ENCODE measurements at regions not wholly inside any gene's neighbourhood (a gene's known extent, or its start where the extent isn't known, plus 50 kb on each side); places are given as distances from the start of the nearest gene placed in this dataset.
"Not testable (repeated sequence)": the region's sequence is repeated elsewhere in the genome, so short reads cannot be mapped to it uniquely, and the experiment has no call there.

DNA sequence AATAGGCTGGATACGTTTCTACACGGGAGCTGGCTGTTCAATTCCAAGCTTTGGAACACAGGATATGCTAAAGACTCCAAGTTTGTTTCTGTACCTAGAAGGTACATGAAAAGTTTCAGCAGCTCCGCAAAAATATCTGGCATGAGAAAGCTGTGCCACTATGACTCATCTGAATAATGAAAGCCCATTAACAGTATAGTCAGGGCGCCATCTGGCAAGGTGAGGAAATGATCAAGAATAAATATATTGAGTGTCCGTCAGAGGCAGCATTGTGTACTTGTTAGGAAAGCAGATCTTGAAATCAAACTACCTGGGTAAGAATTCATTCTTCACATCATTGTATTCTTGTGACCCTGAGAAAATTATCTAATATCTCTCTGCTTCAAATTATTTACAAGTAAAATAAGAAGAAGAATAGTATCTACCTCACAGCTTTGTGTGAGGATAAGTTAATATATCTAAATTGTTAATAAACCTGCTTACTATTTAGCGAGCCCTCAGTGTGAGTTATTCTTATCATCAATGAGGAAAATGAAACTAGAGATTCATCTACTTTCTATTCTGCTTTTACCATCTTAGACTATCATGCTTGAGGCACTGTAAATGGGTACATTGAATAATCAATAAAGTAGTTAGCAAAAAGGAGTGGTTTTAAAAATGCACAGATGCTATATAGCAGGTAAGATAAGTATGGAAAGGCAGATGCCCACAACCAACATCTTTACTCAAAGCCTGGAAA lies 53.5 kb downstream of the FSCB start:
- no peak for DNase-seq (ENCODE audit: low read depth in 2 of 2)

- DNase-seq (ENCODE audit: low read depth in 2 of 2) = not testable (repeated sequence)
Measured at GRCh38 chr14:44450232-44450631, 56.9 kb downstream of the FSCB start.

DNA sequence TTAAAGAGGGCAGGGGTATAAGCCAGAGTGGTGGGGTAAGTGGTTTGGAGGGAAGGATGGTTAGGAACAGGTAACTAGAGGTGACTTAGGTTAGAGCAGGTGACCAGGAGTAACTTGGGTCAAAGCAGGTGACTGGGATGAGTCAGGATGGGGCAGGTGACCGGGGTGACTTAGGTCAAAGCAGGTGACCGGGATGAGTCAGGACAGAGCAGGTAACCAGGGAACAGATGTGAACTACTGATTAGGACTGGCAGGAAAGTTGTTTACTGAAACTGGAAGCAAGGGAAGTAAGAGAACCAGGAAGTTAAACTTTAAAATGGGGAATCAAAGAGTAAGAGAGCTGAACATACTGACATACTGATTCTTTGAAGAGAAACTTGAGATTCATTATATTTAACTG lies 57.4 kb downstream of the FSCB start:
- no peak for DNase-seq (ENCODE audit: low read depth in 2 of 2)

GRCh38 chr14:44448951-44449358 lies 58.1 kb downstream of the FSCB start:
- DNase-seq (ENCODE audit: low read depth in 2 of 2) = no peak

- DNase-seq (ENCODE audit: low read depth in 2 of 2) = no peak
Measured at GRCh38 chr14:44446965-44447364, 60.1 kb downstream of the FSCB start.

DNA sequence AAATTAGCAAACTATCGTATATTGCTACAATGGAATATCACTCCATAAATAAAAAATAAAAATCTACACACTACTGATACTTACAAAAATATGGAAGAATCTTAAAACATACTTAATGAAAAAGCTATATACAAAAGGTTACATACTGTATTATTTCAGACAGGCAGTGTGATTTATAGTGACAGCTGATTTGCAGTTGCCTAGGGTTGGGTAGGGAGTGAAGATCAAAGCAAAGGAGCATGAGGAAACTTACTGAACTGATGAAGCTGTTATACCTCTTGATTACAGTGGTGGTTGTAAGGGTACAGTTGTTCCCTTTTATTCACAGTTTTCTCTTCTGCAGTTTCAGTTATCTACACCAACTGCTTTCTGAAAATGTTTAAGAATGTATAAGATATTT lies 62.6 kb downstream of the FSCB start:
- DNase-seq (ENCODE audit: low read depth in 2 of 2) = no peak

- no peak for DNase-seq (ENCODE audit: low read depth in 2 of 2)
Measured at GRCh38 chr14:44438936-44439335, 68.1 kb downstream of the FSCB start.

- DNase-seq (ENCODE audit: low read depth in 2 of 2) = no peak
Measured at GRCh38 chr14:44438221-44438620, 68.9 kb downstream of the FSCB start.

DNA sequence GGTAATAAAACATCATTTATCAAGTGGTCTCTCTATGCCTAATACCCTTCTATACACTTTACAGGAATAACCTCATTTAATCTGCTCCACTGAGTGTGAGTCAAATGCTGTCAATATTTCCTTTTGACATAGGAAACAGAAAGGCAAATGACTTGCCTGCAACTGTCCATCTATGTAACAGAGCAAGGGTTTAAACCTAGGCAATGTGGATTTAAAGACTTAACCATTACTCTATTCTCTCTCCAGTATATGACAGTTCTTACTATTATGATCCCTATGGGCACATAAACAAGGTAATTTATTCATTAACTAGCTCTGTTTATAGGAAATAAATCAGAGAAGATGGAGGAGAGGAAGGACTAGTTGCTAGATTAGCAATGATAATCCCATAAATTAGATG lies 70.6 kb downstream of the FSCB start:
- DNase-seq (ENCODE audit: low read depth in 2 of 2) = no peak

GRCh38 chr14:44428231-44428945 lies 78.7 kb downstream of the FSCB start:
- DNase-seq (ENCODE audit: low read depth in 2 of 2) = no peak

DNA sequence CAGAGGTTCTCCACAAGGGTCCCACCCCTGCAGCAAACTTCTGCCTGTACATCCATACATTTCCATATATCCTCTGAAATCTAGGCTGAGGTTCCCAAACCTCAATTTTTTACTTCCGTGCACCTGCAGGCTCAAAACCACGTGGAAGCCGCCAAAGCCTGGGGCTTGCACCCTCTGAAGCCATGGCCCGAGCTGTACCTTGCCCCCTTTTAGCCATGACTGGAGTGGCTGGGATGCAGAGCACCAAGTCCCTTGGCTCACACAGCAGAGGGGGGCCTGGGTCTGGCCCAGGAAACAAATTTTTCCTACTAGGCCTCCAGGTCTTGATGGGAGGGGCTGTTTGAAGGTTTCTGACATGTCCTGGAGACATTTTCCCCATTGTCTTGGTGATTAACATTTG lies 84.4 kb downstream of the FSCB start:
- DNase-seq (ENCODE audit: low read depth in 2 of 2) = no peak

DNA sequence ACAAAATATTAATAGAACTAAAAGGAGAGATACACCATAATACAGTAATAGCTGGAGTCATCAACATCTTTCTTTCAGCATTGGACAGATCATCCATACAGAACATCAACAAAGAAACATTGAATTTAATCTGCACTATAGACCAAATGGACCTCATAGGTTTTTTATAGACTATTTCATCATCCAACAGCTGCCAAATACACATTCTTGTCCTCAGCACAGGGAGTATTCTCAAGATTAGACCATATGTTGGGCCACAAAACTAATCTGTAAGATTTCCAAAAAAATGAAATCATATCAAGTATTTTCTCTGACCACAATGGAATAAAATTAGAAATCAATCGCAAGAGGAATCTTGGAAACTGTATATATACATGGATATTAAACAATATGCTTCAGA lies 86.9 kb downstream of the FSCB start:
- DNase-seq (ENCODE audit: low read depth in 2 of 2) = no peak

DNA sequence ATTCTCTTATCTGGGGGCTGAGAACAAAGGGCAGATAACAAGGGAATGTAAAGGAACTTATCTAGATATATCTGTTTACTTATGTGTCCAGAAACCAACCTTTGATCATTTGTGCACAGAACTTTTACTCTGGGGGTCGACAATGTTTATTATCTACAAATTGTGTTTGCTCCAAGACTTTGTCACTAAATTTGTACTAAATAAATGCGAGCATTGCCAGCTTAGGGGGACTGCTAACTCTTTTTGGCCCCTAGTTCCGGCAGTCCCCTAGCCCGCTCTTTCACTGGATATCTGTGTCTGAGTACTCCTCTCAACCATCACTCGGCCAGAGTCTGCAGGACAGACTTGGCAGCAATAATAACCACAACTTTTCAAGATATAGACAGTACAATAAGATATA lies 88.2 kb downstream of the FSCB start:
- DNase-seq (ENCODE audit: low read depth in 2 of 2) = no peak

DNA sequence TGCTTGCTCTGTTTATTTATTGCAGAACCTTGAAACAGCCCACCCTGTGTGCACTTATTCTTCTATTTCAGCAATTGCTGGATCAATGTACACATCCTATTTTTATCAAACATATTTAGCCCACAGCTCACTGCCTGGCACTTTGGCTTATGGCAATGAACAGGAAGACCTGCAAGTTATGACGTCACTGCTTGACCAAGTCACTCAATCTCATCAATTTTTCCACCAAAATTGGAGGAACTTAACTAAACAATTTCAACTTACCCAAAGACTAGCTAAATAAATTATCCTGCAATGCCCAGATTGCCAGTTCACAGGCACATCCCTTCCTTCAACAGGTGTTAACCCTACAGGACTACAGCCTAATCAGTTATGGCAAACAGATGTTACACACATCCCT lies 89.3 kb downstream of the FSCB start:
- DNase-seq (ENCODE audit: low read depth in 2 of 2) = no peak

DNA sequence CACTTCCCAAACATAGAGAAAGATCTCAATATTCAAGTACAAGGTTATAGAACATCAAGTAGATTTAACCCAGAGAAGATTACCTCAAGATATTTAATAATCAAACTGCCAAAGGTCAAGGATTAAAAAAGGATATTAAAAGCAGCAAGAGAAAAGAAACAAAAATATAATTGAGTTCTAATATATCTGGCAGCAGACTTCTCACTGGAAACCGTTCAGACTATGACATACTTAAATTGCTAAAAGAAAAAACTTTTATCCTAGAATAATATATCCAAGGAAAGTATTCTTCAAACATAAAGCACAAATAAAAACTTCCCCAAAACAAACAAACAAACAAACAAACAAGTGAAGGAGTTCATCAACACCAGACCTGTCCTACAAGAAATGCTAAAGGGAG lies 92.4 kb downstream of the FSCB start:
- no peak for DNase-seq (ENCODE audit: low read depth in 2 of 2)

GRCh38 chr14:44412858-44413569 lies 94.1 kb downstream of the FSCB start:
- DNase-seq (ENCODE audit: low read depth in 2 of 2) = no peak

DNA sequence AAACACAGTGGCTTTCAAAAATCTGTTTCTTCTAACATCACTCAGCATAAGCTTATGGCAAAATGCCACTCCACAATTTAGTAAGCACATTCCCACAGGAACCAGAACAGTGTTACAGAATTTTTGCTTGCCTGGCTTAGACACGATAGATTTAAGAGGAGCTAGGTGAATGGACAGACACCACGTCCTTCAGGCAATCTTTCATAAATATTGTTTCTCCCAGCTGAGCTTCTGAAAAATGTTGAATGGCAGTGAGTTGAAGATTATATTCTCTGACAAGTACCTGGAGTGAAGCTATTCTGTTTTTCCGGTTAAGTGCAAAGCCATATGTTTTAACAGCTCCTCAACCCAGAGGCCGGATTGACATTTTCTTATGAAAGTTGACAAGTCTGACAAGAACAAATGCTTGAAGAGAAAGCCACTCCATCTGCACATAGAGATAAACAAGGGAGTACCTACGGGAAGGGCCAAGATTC lies 102.0 kb downstream of the FSCB start:
- no peak for DNase-seq (ENCODE audit: low read depth in 2 of 2)

- no peak for DNase-seq (ENCODE audit: low read depth in 2 of 2)
Measured at GRCh38 chr14:44404599-44404998, 102.5 kb downstream of the FSCB start.

DNA sequence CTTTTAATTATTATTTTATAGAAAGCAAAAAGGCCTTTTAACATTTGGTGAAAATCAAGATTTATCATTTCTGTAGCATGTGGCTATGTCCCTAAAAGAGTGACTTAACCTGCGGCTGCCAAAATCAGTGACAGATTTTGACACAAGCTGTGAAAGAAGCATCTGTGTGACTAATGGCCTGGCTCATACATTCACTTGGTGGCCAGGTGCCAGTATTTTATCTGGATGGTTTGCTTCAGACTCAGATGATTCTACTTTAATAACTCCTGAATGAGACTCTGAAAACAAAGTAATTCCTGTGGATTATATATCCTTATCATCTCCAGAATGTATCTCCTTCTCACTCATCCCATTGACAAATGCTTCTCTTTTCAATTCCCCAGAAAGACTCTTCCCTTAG lies 103.0 kb downstream of the FSCB start:
- DNase-seq (ENCODE audit: low read depth in 2 of 2) = no peak

DNA sequence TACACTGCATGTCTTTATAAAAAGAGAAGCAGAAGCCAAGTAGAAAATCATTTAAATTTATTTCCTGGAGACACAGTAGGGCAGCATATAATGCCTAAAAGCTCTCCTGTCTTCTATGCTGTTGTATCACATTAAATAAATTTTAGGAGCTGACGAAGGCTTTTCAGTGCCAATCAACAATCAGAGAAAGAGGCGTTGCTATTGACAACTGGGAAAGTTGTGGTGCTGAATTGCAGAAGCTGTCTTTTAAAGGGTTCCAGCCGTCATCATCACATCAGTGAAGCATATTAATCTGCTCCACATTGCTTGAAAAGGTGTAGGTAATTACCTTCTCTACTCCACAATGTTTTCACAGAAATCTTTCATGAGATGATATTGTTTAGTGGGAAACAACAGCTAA lies 103.9 kb downstream of the FSCB start:
- DNase-seq (ENCODE audit: low read depth in 2 of 2) = no peak

DNA sequence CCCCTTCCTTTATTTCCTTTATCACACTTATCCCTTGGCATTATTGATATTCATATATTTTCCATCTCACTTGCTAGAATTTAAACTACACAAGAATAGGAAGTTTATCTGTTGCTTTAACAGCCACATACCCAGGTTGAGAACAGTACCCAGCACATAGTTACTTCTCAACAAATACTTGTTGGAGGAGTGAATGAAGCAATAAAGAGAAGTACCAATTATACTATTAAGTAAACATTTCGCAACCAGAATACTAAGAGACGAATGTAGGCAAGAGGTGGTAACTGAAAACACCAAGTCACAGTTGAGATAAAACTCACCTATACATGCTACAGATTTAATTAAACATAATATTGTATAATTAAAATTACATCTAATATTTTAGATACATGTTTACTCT lies 110.9 kb downstream of the FSCB start:
- no peak for DNase-seq (ENCODE audit: low read depth in 2 of 2)

DNA sequence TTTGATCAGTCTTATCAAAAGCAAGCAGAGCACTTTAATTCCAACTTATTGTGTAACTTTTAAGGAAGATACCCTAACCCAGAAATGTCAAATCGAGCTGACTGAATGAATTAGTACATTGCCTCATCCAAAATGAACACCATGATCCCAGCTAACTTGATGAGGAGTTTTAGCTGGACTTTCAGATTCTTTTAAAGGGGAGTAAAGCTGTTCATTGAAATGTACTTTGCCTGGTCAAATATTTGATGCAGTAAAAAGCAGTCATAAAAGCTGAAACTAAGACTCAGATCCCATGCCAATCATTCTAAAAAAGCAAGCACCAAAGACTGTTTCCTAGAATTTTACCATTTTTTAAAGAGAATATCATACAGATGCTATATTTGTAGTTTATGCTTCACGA lies 114.1 kb downstream of the FSCB start:
- no peak for DNase-seq (ENCODE audit: low read depth in 2 of 2)

GRCh38 chr14:44388306-44388705 lies 118.8 kb downstream of the FSCB start:
- DNase-seq (ENCODE audit: low read depth in 2 of 2) = no peak

Measured in stimulated activated CD4-positive, alpha-beta T cell treated with anti-CD3 and anti-CD28 coated beads, Interleukin-4, amount 100 ng/mL, for 48 hours (primary cell).